Subcutaneous abdominal adipose tissue (tissue), 5 donors: ENCODE measurements at regions not wholly inside any gene's neighbourhood (a gene's known extent, or its start where the extent isn't known, plus 50 kb on each side); places are given as distances from the start of the nearest gene placed in this dataset.

Experiments
- H3K27ac ChIP-seq: one replicate; pipeline ENCODE4 v1.7.0; 2013; ENCODE audit warnings: low read depth, mild to moderate bottlenecking, inconsistent platforms, low read length, moderate library complexity
- H3K27me3 ChIP-seq, 5 donors: one replicate each; pipeline ENCODE4 v1.7.0; 2013; ENCODE audit warnings: low read length in 5 of 5, inconsistent platforms in 1 of 5; ENCODE audit not compliant: control insufficient read depth in 5 of 5, insufficient read depth in 4 of 5
- H3K36me3 ChIP-seq, 5 donors: one replicate each; pipeline ENCODE4 v1.7.0; 2013; ENCODE audit warnings: low read length in 5 of 5; ENCODE audit not compliant: control insufficient read depth in 5 of 5, insufficient read depth in 5 of 5
- H3K4me1 ChIP-seq, 5 donors: one replicate each; pipeline ENCODE4 v1.7.0; 2013; ENCODE audit warnings: low read length in 5 of 5, mild to moderate bottlenecking in 3 of 5, moderate library complexity in 1 of 5; ENCODE audit not compliant: control insufficient read depth in 5 of 5, insufficient read depth in 5 of 5
- H3K4me3 ChIP-seq, 5 donors: one replicate each; pipeline ENCODE4 v1.7.0; 2013; ENCODE audit warnings: low read length in 5 of 5, low read depth in 1 of 5
- H3K9ac ChIP-seq, 5 donors: one replicate each; pipeline ENCODE4 v1.7.0; 2013; ENCODE audit warnings: low read length in 5 of 5, mild to moderate bottlenecking in 4 of 5, moderate library complexity in 3 of 5
- H3K9me3 ChIP-seq, 5 donors: one replicate each; pipeline ENCODE4 v1.7.0; 2013; ENCODE audit warnings: low read length in 5 of 5; ENCODE audit not compliant: control insufficient read depth in 5 of 5
- donor health status: healthy.
- donor health status: healthy.
- donor health status: healthy.
- donor health status: healthy.
- donor health status: healthy.

- H3K4me1 ChIP-seq = no peaks in the 10 kb centered on the region
- no peak overlapping the region for H3K4me3 ChIP-seq
- H3K36me3 ChIP-seq = no peaks in the 10 kb centered on the region
- H3K9ac ChIP-seq = no peak overlapping the region
- H3K27me3 ChIP-seq = peaks cover 4 to 30% (median 15%) of the 10 kb centered on the region in 5 donors
- peaks cover 0 to 7% (median 5%) of the 10 kb centered on the region in 5 donors for H3K9me3 ChIP-seq
- H3K27ac ChIP-seq = no peak overlapping the region
Measured at GRCh38 chr1:17986156-17986555, 121.4 kb upstream of the IGSF21 start.

GRCh38 chr1:17990401-17990800 lies 117.2 kb upstream of the IGSF21 start:
- H3K4me3 ChIP-seq = no peak overlapping the region
- H3K4me1 ChIP-seq = no peaks in the 10 kb centered on the region

GRCh38 chr1:17991996-17992395 lies 115.6 kb upstream of the IGSF21 start:
- no peaks in the 10 kb centered on the region for H3K9me3 ChIP-seq
- H3K4me1 ChIP-seq = no peaks in the 10 kb centered on the region
- no peaks in the 10 kb centered on the region for H3K36me3 ChIP-seq
- H3K4me3 ChIP-seq = no peak overlapping the region
- no peak overlapping the region for H3K27ac ChIP-seq
- no peak overlapping the region for H3K9ac ChIP-seq
- H3K27me3 ChIP-seq = peaks cover 0 to 20% (median 17%) of the 10 kb centered on the region in 5 donors

More at GRCh38 chr1:17990401-17990800, 117.2 kb upstream of the IGSF21 start:
- H3K36me3 ChIP-seq = no peaks in the 10 kb centered on the region
- H3K27me3 ChIP-seq = peaks cover 4 to 26% (median 15%) of the 10 kb centered on the region in 5 donors
- H3K9me3 ChIP-seq = peaks cover 0 to 7% (median 2%) of the 10 kb centered on the region in 5 donors
- H3K9ac ChIP-seq = no peak overlapping the region
- no peak overlapping the region for H3K27ac ChIP-seq

GRCh38 chr1:17992800-17993199 lies 114.8 kb upstream of the IGSF21 start:
- H3K36me3 ChIP-seq = no peaks in the 10 kb centered on the region
- H3K9me3 ChIP-seq = no peaks in the 10 kb centered on the region
- peaks cover 0 to 22% (median 16%) of the 10 kb centered on the region in 5 donors for H3K27me3 ChIP-seq
- no peak overlapping the region for H3K27ac ChIP-seq
- H3K4me3 ChIP-seq = no peak overlapping the region
- no peaks in the 10 kb centered on the region for H3K4me1 ChIP-seq
- no peak overlapping the region for H3K9ac ChIP-seq

GRCh38 chr1:17994046-17994445 lies 113.6 kb upstream of the IGSF21 start:
- Histone ChIP-seq H3K27ac (no peak overlapping the region), H3K4me3 (no peak overlapping the region), H3K9me3 (no peaks in the 10 kb centered on the region), H3K27me3 (peaks cover 0 to 25% (median 18%) of the 10 kb centered on the region in 5 donors), H3K36me3 (no peaks in the 10 kb centered on the region), H3K4me1 (no peaks in the 10 kb centered on the region), H3K9ac (no peak overlapping the region)

DNA sequence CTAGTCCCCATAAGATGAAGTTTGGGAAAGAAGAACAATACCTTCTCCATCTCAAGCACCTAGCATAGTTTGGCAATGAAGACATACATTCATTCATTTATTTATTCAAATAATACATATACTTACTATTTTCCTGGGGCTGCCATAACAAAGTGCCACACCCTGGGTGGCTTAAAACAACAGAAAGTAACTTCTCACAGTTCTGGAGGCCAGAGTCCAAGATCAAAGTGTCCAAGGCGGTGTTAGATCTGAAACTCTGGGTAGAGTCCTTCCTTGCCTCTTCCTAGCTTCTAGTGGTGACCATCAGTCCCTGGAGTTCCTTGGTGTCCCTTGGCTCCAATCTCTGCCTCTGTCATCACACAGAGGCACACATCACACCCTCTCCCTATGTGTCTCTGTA lies 112.1 kb upstream of the IGSF21 start:
- H3K4me1 ChIP-seq = no peaks in the 10 kb centered on the region
- no peak overlapping the region for H3K4me3 ChIP-seq
- H3K27me3 ChIP-seq = peaks cover 0 to 28% (median 21%) of the 10 kb centered on the region in 5 donors
- no peaks in the 10 kb centered on the region for H3K36me3 ChIP-seq
- no peak overlapping the region for H3K9ac ChIP-seq
- no peak overlapping the region for H3K27ac ChIP-seq
- no peaks in the 10 kb centered on the region for H3K9me3 ChIP-seq

DNA sequence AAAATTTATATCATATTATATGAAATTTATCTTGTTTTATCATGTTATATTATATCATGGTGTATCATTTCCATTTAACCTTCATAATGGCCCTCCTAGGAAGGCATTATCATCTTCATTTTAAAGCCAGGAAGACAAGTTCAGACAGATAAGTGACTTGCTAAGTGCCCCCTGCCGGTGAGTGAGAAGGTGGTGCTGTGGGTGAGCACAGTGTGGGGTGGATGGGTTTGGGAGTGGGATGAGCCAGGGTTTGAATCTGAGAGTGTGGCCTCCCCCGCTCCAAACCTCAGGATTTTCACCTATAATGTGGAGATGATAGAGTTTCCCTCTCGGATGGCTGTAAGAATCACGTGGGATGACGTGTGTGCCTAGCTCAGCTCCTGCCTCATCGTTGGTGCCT lies 108.7 kb upstream of the IGSF21 start:
- no peak overlapping the region for H3K4me3 ChIP-seq
- H3K36me3 ChIP-seq = no peaks in the 10 kb centered on the region
- H3K9ac ChIP-seq = no peak overlapping the region
- peaks cover 0 to 25% (median 23%) of the 10 kb centered on the region in 5 donors for H3K27me3 ChIP-seq
- no peaks in the 10 kb centered on the region for H3K4me1 ChIP-seq
- no peaks in the 10 kb centered on the region for H3K9me3 ChIP-seq
- H3K27ac ChIP-seq = no peak overlapping the region

DNA sequence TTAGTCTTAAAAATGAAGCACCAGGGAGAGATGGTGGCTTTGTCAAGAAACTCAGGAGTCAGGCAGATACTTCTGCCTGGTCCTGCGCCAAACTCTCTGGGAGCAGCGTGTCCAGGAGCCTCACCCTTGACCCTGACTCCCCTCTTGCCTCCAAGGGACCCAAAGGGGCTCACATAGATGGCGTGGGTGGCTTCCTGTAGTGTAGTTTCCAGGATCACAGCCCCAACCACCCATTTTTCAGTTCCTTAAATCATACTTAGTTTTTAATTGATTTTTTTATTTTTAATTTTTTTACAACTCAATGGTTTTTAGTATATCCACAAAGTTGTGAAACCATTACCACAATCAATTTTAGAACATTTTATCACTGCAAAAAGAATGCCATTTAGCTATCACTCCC lies 107.7 kb upstream of the IGSF21 start:
- H3K36me3 ChIP-seq = no peaks in the 10 kb centered on the region

GRCh38 chr1:18001725-18002124 lies 105.9 kb upstream of the IGSF21 start:
- Histone ChIP-seq H3K9me3 (peaks cover 0 to 2% (median 0%) of the 10 kb centered on the region in 5 donors), H3K27me3 (peaks cover 0 to 29% (median 24%) of the 10 kb centered on the region in 5 donors), H3K27ac (no peak overlapping the region), H3K4me1 (no peaks in the 10 kb centered on the region), H3K36me3 (no peaks in the 10 kb centered on the region), H3K9ac (no peak overlapping the region), H3K4me3 (no peak overlapping the region)

More for the DNA sequence above, 107.7 kb upstream of the IGSF21 start:
- no peaks in the 10 kb centered on the region for H3K4me1 ChIP-seq
- no peak overlapping the region for H3K9ac ChIP-seq
- no peaks in the 10 kb centered on the region for H3K9me3 ChIP-seq
- H3K27me3 ChIP-seq = peaks cover 0 to 27% (median 17%) of the 10 kb centered on the region in 5 donors
- no peak overlapping the region for H3K4me3 ChIP-seq
- no peak overlapping the region for H3K27ac ChIP-seq

DNA sequence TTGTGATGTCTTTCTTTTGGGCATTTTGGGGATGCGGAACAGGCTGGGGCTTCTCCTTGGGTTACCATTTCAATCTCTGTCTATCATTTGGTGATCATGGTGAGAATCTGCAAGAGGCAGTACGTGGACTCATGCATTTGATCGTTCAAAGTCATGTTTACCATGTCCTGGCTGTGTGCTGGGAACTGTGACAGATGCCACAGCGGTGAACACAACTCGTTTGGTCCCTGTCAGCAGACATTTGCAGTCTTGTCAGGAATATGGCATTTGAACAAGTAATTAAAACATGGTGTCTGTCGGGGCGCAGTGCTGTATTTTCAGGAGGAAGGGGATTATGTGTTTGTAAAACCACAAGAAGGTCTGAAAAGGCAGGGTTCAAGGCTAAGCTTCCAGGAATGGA lies 103.3 kb upstream of the IGSF21 start:
- H3K9me3 ChIP-seq = peaks cover 0 to 2% (median 0%) of the 10 kb centered on the region in 5 donors
- peaks cover 0 to 36% (median 19%) of the 10 kb centered on the region in 5 donors for H3K27me3 ChIP-seq
- H3K27ac ChIP-seq = no peak overlapping the region

More for the DNA sequence above, 103.3 kb upstream of the IGSF21 start:
- Histone ChIP-seq H3K9ac (no peak overlapping the region), H3K4me3 (no peak overlapping the region), H3K4me1 (no peaks in the 10 kb centered on the region), H3K36me3 (no peaks in the 10 kb centered on the region)
